SIG-M5 (cell line): ENCODE measurements at regions not wholly inside any gene's neighbourhood (a gene's known extent, or its start where the extent isn't known, plus 50 kb on each side); places are given as distances from the start of the nearest gene placed in this dataset.
"Not testable (repeated sequence)": the region's sequence is repeated elsewhere in the genome, so short reads cannot be mapped to it uniquely, and the experiment has no call there.

Experiments used
- DNase-seq: peaks from one replicate; lab custom pipeline; 2025; lab: John Stamatoyannopoulos, UW

- DNase-seq, result peak; percentile 17
These were observed 61.9 kb upstream of the ATP12A start for GRCh38 chr13:24618011-24618955.

DNA sequence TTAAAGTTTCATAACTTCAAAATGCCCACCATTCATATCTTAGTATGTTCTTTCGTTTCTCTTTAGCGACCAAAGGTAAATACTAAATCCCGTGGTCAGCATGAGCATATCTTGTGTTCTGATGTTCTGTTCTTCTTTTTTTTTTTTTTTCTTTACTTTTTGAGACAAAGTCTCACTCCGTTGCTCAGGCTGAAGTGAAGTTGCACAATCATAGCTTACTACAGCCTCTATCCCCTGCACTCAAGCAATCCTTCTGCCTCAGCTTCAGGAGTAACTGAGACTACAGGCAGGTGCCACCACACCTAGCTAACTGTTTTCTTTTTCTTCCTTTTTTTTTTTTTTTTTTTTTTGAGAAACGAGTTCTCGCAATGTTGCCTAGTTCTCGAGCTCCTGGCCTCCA lies 60.9 kb upstream of the ATP12A start:
- no peak for DNase-seq

DNA sequence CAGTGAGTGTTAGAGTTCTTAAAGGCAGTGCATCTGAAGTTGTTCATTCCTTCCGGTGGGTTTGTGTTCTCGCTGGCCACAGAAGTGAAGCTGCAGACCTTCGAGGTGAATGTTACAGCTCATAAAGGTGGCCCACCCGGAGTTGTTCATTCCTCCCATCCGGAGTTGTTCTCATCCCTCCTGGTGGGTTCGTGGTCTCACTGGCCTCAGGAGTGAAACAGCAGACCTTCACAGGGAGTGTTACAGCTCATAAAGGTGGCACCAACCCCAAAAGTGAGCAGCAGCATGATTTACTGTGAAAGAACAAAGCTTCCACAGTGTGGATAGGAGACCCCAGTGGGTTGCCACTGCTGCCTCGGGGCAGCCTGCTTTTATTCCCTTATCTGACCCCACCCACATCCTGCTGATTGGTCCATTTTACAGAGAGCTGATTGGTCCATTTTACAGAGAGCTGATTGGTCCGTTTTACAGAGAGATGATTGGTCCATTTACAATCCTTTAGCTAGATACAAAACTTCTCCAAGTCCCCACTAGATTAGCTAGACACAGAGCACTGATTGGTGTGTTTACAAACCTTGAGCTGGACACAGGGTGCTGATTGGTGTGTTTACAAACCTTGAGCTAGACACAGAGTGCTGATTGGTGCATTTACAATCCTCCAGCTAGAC lies 57.6 kb upstream of the ATP12A start:
- DNase-seq, result not testable (repeated sequence)

- no peak for DNase-seq
These were observed 57.0 kb upstream of the ATP12A start for GRCh38 chr13:24623149-24623665.

DNA sequence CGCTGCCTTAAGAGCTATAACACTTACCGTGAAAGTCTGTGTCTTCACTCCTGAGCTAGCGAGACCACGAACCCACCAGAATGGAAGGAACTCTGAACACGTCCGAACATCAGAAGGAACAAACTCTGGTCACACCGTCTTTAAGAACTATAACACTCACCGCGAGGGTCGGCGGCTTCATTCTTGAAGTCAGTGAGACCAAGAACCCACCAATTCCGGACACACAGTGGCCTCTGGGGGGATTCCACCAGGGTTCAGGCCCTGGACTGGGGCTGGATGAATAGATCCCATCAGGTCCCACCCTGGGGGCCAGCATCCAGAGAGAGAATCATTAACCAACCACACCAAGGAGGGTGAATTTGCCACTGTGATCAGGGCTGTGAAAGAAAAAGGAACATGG lies 55.8 kb upstream of the ATP12A start:
- DNase-seq, result no peak

- DNase-seq, result no peak
These were observed 55.4 kb upstream of the ATP12A start for GRCh38 chr13:24624801-24625231.

- no peak for DNase-seq
These were observed 54.9 kb upstream of the ATP12A start for GRCh38 chr13:24625331-24625731.

- DNase-seq, result no peak
These were observed 54.0 kb upstream of the ATP12A start for GRCh38 chr13:24625870-24626849.

- no peak for DNase-seq
These were observed 53.0 kb upstream of the ATP12A start for GRCh38 chr13:24627090-24627714.

- DNase-seq, result no peak
These were observed 52.3 kb upstream of the ATP12A start for GRCh38 chr13:24627946-24628345.

- DNase-seq, result no peak
These were observed 50.9 kb upstream of the ATP12A start for GRCh38 chr13:24629320-24629719.

- no peak for DNase-seq
These were observed 50.1 kb upstream of the ATP12A start for GRCh38 chr13:24630121-24630520.
